SU-DHL-6 (cell line): ENCODE measurements at regions not wholly inside any gene's neighbourhood (a gene's known extent, or its start where the extent isn't known, plus 50 kb on each side); places are given as distances from the start of the nearest gene placed in this dataset.
A peak's percentile ranks its signal among the peaks of the same experiment; 100 is the strongest.

Experiments used
- H2AFZ ChIP-seq: fragments of 200-600 bp; sonication (generic); 2 replicates; pipeline ENCODE4 v1.6.1; 2014; ENCODE audit warnings: low read depth, mild to moderate bottlenecking, moderate library complexity, mixed read lengths, antibody characterized with exemption, low read length; ENCODE audit not compliant: severe bottlenecking
- H3F3A ChIP-seq: fragments of 200-600 bp; shearing (Covaris generic); 2 replicates; pipeline ENCODE4 v1.6.0; 2016; ENCODE audit warnings: antibody characterized with exemption, mild to moderate bottlenecking; ENCODE audit not compliant: insufficient read depth
- H3K27ac ChIP-seq: fragments of 200-600 bp; sonication (generic); 2 replicates; pipeline ENCODE4 v1.5.1; 2016; ENCODE audit warnings: low read depth, mild to moderate bottlenecking, low read length, moderate library complexity, mixed read lengths
- H3K27me3 ChIP-seq: fragments of 200-600 bp; sonication (generic), shearing (Covaris generic); 2 replicates; pipeline ENCODE4 v1.6.0; 2014; ENCODE audit warnings: mild to moderate bottlenecking, low read length
- H3K36me3 ChIP-seq: fragments of 200-600 bp; sonication (generic); 2 replicates; pipeline ENCODE4 v1.6.1; 2014; ENCODE audit warnings: mild to moderate bottlenecking, low read length, mixed read lengths
- H3K4me2 ChIP-seq: fragments of 300-600, 200-600 bp; shearing (Covaris generic), sonication (generic); 2 replicates; pipeline ENCODE4 v1.6.0; 2014; ENCODE audit warnings: low read length, low read depth, mild to moderate bottlenecking; ENCODE audit not compliant: poor library complexity, severe bottlenecking
- H3K4me3 ChIP-seq: fragments of 200-600 bp; sonication (generic); 2 replicates; pipeline ENCODE4 v1.5.1; 2014; ENCODE audit warnings: antibody characterized with exemption, low read length, mild to moderate bottlenecking, mixed read lengths; ENCODE audit not compliant: insufficient read depth, poor library complexity, severe bottlenecking
- H3K79me2 ChIP-seq: fragments of 200-600 bp; sonication (generic); 2 replicates; pipeline ENCODE4 v1.6.1; 2014; ENCODE audit warnings: mild to moderate bottlenecking, low read length, moderate library complexity; ENCODE audit not compliant: insufficient read depth
- H3K9ac ChIP-seq: fragments of 200-600 bp; sonication (generic); 2 replicates; pipeline ENCODE4 v1.7.0; 2014; ENCODE audit warnings: mild to moderate bottlenecking, low read length
- H3K9me2 ChIP-seq: fragments of 200-600 bp; sonication (generic); replicated peaks from 2 replicates; pipeline ENCODE4 v1.6.1; 2014; ENCODE audit warnings: low read length; ENCODE audit not compliant: insufficient read depth
- H3K9me3 ChIP-seq: fragments of 200-600 bp; sonication (generic); 2 replicates; pipeline ENCODE4 v1.6.1; 2014; ENCODE audit warnings: low read length, mixed read lengths; ENCODE audit not compliant: insufficient read depth
- H4K20me1 ChIP-seq: fragments of 200-600 bp; sonication (generic); 2 replicates; pipeline ENCODE4 v1.6.1; 2014; ENCODE audit warnings: low read depth, mild to moderate bottlenecking, antibody characterized with exemption, low read length, moderate library complexity, mixed read lengths
- CTCF ChIP-seq: fragments of 200-600 bp; sonication (generic); IDR thresholded peaks from one replicate; pipeline ENCODE4 v1.5.1; 2017; ENCODE audit warnings: antibody characterized with exemption, mild to moderate bottlenecking, low read length, moderate library complexity; ENCODE audit not compliant: insufficient read depth, poor library complexity, severe bottlenecking
- EZH2phosphoT487 ChIP-seq: fragments of 200-600 bp; sonication (generic), shearing (Covaris generic); conservative IDR thresholded peaks from 2 replicates; pipeline ENCODE4 v1.6.1; 2018; ENCODE audit warnings: mild to moderate bottlenecking, antibody characterized with exemption, low read length, moderate library complexity, mixed read lengths

GRCh38 chr16:85557083-85557970 is 55.8 kb upstream of the GSE1 start:
- Histone ChIP-seq H3K4me3 (no peak overlapping the region), H3F3A (peaks cover 4% of the 10 kb centered on the region; the same call in 1 of the 2 replicates), H3K27ac (no peak overlapping the region), H3K9me2 (no peaks in the 10 kb centered on the region), H3K79me2 (no peaks in the 10 kb centered on the region), H4K20me1 (no peaks in the 10 kb centered on the region), H2AFZ (no peak overlapping the region), H3K36me3 (no peaks in the 10 kb centered on the region), H3K9me3 (no peaks in the 10 kb centered on the region), H3K27me3 (no peaks in the 10 kb centered on the region; the same call in 1 of the 2 replicates), H3K9ac (no peak overlapping the region), H3K4me2 (peak overlapping the region; percentile 65)
- TF ChIP-seq EZH2phosphoT487 (no peak), CTCF (no peak)

GRCh38 chr16:85557971-85558657 is 55.0 kb upstream of the GSE1 start:
- H3K4me3 ChIP-seq: no peak overlapping the region
- no peaks in the 10 kb centered on the region for H3K36me3 ChIP-seq
- no peak overlapping the region for H3K9ac ChIP-seq
- H2AFZ ChIP-seq: no peak overlapping the region
- TF ChIP-seq CTCF (no peak), EZH2phosphoT487 (no peak)
- no peaks in the 10 kb centered on the region for H3K79me2 ChIP-seq
- peaks cover 4% of the 10 kb centered on the region; the same call in 1 of the 2 replicates for H3F3A ChIP-seq
- no peaks in the 10 kb centered on the region for H3K9me3 ChIP-seq
- no peak overlapping the region for H3K27ac ChIP-seq
- no peaks in the 10 kb centered on the region for H3K9me2 ChIP-seq
- H3K27me3 ChIP-seq: no peaks in the 10 kb centered on the region; the same call in 1 of the 2 replicates
- no peak overlapping the region for H3K4me2 ChIP-seq
- no peaks in the 10 kb centered on the region for H4K20me1 ChIP-seq

- no peak overlapping the region for H3K9ac ChIP-seq
- no peak overlapping the region for H3K27ac ChIP-seq
- no peak overlapping the region for H3K4me2 ChIP-seq
- no peaks in the 10 kb centered on the region for H3K79me2 ChIP-seq
- H4K20me1 ChIP-seq: no peaks in the 10 kb centered on the region
- no peaks in the 10 kb centered on the region for H3F3A ChIP-seq
- no peaks in the 10 kb centered on the region for H3K9me3 ChIP-seq
- TF ChIP-seq CTCF (no peak), EZH2phosphoT487 (no peak)
- no peaks in the 10 kb centered on the region for H3K9me2 ChIP-seq
- no peaks in the 10 kb centered on the region; the same call in 1 of the 2 replicates for H3K27me3 ChIP-seq
- no peak overlapping the region for H2AFZ ChIP-seq
- no peak overlapping the region for H3K4me3 ChIP-seq
- no peaks in the 10 kb centered on the region for H3K36me3 ChIP-seq
Measured at GRCh38 chr16:85560932-85561247, 52.2 kb upstream of the GSE1 start.
